ENCODE measurements at regions not wholly inside any gene's neighbourhood (a gene's known extent, or its start where the extent isn't known, plus 50 kb on each side); places are given as distances from the start of the nearest gene placed in this dataset.

DNA sequence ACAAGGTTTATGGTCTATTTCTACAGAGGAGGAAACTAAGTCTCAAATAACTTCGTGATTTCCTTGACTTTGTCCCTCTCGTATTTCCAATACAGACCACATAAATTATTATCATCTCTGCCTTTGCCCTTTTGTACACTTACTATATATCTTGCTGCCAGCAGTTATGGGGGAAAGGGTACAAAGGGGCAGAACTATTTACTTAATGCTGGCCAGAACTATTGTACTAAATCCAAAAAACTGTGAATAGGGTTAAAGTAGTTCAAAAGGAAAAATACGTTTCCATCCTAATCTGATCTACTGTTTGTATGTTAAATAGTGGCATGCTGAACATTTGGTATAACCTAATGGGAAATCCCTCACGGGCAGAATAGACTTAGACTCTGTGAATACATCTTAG is 537.3 kb upstream of the SEMA6D start (continued):
- TF ChIP-seq, protein P1, sequence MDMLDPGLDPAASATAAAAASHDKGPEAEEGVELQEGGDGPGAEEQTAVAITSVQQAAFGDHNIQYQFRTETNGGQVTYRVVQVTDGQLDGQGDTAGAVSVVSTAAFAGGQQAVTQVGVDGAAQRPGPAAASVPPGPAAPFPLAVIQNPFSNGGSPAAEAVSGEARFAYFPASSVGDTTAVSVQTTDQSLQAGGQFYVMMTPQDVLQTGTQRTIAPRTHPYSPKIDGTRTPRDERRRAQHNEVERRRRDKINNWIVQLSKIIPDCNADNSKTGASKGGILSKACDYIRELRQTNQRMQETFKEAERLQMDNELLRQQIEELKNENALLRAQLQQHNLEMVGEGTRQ (CRISPR knock-in tag; IDR thresholded peaks at IDR 0.05): no peak

DNA sequence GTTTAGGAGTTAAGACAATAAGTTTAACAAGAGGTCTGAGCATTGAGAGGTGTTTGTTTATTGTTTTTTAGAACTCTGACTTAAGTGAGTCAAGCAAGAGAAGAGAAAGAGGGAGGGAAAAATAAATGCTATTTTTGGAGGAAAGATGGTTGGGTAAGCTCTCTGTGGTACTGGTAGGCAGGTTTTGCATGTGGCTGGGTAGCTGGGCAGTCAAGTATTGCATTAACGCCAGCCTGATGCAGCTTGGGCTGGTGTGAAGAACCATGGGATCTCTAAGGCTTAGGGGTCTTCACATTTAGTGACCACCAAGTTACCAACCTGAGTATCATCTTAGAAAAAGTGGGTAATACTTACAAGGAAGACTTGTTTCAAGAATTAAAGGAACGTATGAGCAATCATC is 534.5 kb upstream of the SEMA6D start:
- no peak for DNase-seq (ENCODE audit: low spot score)
- H3K4me3 Mint-ChIP-seq: no peak overlapping the region
- ChIA-PET CTCF (interaction anchor here (0.5 kb wide), 1 partner anchor 1186 kb away, joined by 4 read pairs; no protein-coding TSS in a partner anchor), POLR2A (no interaction called here)
- no peaks in the 10 kb centered on the region for H3K9me3 Mint-ChIP-seq
- no peaks in the 10 kb centered on the region for H3K36me3 Mint-ChIP-seq
- H3K4me1 Mint-ChIP-seq: peaks cover 27% of the 10 kb centered on the region
- no peak for ATAC-seq
- H3K27me3 Mint-ChIP-seq (ENCODE audit: low read depth): peaks cover 71% of the 10 kb centered on the region
- no peak overlapping the region for H3K27ac Mint-ChIP-seq
- TF ChIP-seq SMAD4 (CRISPR knock-in tag; IDR thresholded peaks at IDR 0.05) (no peak), JUN (CRISPR knock-in tag; IDR thresholded peaks at IDR 0.05) (no peak), ZNF317 (CRISPR knock-in tag; IDR thresholded peaks at IDR 0.05; ENCODE audit: borderline replicate concordance, low read depth) (no peak), ATF1 (CRISPR knock-in tag; IDR thresholded peaks at IDR 0.05) (no peak), TEAD4 (CRISPR knock-in tag; IDR thresholded peaks at IDR 0.05) (no peak), TEAD1 (CRISPR knock-in tag; IDR thresholded peaks at IDR 0.05) (no peak), FOXP1 (CRISPR knock-in tag; IDR thresholded peaks at IDR 0.05; ENCODE audit: borderline replicate concordance) (no peak), ZNF219 (CRISPR knock-in tag; IDR thresholded peaks at IDR 0.05; ENCODE audit: borderline replicate concordance) (no peak), NR2C2 (CRISPR knock-in tag; IDR thresholded peaks at IDR 0.05) (no peak), ZNF671 (CRISPR knock-in tag; IDR thresholded peaks at IDR 0.05) (no peak)
- TF ChIP-seq, protein P2, sequence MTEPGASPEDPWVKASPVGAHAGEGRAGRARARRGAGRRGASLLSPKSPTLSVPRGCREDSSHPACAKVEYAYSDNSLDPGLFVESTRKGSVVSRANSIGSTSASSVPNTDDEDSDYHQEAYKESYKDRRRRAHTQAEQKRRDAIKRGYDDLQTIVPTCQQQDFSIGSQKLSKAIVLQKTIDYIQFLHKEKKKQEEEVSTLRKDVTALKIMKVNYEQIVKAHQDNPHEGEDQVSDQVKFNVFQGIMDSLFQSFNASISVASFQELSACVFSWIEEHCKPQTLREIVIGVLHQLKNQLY (CRISPR knock-in tag; IDR thresholded peaks at IDR 0.05): no peak
- TF ChIP-seq, protein P3, sequence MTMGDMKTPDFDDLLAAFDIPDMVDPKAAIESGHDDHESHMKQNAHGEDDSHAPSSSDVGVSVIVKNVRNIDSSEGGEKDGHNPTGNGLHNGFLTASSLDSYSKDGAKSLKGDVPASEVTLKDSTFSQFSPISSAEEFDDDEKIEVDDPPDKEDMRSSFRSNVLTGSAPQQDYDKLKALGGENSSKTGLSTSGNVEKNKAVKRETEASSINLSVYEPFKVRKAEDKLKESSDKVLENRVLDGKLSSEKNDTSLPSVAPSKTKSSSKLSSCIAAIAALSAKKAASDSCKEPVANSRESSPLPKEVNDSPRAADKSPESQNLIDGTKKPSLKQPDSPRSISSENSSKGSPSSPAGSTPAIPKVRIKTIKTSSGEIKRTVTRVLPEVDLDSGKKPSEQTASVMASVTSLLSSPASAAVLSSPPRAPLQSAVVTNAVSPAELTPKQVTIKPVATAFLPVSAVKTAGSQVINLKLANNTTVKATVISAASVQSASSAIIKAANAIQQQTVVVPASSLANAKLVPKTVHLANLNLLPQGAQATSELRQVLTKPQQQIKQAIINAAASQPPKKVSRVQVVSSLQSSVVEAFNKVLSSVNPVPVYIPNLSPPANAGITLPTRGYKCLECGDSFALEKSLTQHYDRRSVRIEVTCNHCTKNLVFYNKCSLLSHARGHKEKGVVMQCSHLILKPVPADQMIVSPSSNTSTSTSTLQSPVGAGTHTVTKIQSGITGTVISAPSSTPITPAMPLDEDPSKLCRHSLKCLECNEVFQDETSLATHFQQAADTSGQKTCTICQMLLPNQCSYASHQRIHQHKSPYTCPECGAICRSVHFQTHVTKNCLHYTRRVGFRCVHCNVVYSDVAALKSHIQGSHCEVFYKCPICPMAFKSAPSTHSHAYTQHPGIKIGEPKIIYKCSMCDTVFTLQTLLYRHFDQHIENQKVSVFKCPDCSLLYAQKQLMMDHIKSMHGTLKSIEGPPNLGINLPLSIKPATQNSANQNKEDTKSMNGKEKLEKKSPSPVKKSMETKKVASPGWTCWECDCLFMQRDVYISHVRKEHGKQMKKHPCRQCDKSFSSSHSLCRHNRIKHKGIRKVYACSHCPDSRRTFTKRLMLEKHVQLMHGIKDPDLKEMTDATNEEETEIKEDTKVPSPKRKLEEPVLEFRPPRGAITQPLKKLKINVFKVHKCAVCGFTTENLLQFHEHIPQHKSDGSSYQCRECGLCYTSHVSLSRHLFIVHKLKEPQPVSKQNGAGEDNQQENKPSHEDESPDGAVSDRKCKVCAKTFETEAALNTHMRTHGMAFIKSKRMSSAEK (CRISPR knock-in tag; IDR thresholded peaks at IDR 0.05; ENCODE audit: borderline replicate concordance): no peak
- TF ChIP-seq, protein P4, sequence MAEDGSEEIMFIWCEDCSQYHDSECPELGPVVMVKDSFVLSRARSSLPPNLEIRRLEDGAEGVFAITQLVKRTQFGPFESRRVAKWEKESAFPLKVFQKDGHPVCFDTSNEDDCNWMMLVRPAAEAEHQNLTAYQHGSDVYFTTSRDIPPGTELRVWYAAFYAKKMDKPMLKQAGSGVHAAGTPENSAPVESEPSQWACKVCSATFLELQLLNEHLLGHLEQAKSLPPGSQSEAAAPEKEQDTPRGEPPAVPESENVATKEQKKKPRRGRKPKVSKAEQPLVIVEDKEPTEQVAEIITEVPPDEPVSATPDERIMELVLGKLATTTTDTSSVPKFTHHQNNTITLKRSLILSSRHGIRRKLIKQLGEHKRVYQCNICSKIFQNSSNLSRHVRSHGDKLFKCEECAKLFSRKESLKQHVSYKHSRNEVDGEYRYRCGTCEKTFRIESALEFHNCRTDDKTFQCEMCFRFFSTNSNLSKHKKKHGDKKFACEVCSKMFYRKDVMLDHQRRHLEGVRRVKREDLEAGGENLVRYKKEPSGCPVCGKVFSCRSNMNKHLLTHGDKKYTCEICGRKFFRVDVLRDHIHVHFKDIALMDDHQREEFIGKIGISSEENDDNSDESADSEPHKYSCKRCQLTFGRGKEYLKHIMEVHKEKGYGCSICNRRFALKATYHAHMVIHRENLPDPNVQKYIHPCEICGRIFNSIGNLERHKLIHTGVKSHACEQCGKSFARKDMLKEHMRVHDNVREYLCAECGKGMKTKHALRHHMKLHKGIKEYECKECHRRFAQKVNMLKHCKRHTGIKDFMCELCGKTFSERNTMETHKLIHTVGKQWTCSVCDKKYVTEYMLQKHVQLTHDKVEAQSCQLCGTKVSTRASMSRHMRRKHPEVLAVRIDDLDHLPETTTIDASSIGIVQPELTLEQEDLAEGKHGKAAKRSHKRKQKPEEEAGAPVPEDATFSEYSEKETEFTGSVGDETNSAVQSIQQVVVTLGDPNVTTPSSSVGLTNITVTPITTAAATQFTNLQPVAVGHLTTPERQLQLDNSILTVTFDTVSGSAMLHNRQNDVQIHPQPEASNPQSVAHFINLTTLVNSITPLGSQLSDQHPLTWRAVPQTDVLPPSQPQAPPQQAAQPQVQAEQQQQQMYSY (CRISPR knock-in tag; IDR thresholded peaks at IDR 0.05): no peak
- TF ChIP-seq, protein P5, sequence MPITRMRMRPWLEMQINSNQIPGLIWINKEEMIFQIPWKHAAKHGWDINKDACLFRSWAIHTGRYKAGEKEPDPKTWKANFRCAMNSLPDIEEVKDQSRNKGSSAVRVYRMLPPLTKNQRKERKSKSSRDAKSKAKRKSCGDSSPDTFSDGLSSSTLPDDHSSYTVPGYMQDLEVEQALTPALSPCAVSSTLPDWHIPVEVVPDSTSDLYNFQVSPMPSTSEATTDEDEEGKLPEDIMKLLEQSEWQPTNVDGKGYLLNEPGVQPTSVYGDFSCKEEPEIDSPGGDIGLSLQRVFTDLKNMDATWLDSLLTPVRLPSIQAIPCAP (CRISPR knock-in tag; IDR thresholded peaks at IDR 0.05): no peak
- TF ChIP-seq, protein P6, sequence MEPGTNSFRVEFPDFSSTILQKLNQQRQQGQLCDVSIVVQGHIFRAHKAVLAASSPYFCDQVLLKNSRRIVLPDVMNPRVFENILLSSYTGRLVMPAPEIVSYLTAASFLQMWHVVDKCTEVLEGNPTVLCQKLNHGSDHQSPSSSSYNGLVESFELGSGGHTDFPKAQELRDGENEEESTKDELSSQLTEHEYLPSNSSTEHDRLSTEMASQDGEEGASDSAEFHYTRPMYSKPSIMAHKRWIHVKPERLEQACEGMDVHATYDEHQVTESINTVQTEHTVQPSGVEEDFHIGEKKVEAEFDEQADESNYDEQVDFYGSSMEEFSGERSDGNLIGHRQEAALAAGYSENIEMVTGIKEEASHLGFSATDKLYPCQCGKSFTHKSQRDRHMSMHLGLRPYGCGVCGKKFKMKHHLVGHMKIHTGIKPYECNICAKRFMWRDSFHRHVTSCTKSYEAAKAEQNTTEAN (CRISPR knock-in tag; IDR thresholded peaks at IDR 0.05): no peak
- TF ChIP-seq, protein P7, sequence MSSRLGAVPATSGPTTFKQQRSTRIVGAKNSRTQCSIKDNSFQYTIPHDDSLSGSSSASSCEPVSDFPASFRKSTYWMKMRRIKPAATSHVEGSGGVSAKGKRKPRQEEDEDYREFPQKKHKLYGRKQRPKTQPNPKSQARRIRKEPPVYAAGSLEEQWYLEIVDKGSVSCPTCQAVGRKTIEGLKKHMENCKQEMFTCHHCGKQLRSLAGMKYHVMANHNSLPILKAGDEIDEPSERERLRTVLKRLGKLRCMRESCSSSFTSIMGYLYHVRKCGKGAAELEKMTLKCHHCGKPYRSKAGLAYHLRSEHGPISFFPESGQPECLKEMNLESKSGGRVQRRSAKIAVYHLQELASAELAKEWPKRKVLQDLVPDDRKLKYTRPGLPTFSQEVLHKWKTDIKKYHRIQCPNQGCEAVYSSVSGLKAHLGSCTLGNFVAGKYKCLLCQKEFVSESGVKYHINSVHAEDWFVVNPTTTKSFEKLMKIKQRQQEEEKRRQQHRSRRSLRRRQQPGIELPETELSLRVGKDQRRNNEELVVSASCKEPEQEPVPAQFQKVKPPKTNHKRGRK (CRISPR knock-in tag; IDR thresholded peaks at IDR 0.05; ENCODE audit: borderline replicate concordance): no peak
- TF ChIP-seq, protein P8, sequence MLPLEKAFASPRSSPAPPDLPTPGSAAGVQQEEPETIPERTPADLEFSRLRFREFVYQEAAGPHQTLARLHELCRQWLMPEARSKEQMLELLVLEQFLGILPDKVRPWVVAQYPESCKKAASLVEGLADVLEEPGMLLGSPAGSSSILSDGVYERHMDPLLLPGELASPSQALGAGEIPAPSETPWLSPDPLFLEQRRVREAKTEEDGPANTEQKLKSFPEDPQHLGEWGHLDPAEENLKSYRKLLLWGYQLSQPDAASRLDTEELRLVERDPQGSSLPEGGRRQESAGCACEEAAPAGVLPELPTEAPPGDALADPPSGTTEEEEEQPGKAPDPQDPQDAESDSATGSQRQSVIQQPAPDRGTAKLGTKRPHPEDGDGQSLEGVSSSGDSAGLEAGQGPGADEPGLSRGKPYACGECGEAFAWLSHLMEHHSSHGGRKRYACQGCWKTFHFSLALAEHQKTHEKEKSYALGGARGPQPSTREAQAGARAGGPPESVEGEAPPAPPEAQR (CRISPR knock-in tag; IDR thresholded peaks at IDR 0.05): no peak
- TF ChIP-seq, protein P9, sequence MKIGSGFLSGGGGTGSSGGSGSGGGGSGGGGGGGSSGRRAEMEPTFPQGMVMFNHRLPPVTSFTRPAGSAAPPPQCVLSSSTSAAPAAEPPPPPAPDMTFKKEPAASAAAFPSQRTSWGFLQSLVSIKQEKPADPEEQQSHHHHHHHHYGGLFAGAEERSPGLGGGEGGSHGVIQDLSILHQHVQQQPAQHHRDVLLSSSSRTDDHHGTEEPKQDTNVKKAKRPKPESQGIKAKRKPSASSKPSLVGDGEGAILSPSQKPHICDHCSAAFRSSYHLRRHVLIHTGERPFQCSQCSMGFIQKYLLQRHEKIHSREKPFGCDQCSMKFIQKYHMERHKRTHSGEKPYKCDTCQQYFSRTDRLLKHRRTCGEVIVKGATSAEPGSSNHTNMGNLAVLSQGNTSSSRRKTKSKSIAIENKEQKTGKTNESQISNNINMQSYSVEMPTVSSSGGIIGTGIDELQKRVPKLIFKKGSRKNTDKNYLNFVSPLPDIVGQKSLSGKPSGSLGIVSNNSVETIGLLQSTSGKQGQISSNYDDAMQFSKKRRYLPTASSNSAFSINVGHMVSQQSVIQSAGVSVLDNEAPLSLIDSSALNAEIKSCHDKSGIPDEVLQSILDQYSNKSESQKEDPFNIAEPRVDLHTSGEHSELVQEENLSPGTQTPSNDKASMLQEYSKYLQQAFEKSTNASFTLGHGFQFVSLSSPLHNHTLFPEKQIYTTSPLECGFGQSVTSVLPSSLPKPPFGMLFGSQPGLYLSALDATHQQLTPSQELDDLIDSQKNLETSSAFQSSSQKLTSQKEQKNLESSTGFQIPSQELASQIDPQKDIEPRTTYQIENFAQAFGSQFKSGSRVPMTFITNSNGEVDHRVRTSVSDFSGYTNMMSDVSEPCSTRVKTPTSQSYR (CRISPR knock-in tag; IDR thresholded peaks at IDR 0.05): no peak

Data from WTC11 (cell line).